SK-N-SH (cell line): ENCODE measurements at regions not wholly inside any gene's neighbourhood (a gene's known extent, or its start where the extent isn't known, plus 50 kb on each side); places are given as distances from the start of the nearest gene placed in this dataset.

Experiments
- CTCF ChIA-PET: fragments of 300-600, 350-600 bp; formaldehyde crosslinking; extraction: SDS; loops from one replicate; lab custom pipeline; 2021; lab: Yijun Ruan, JAX
- POLR2A ChIA-PET: fragments of 350-600 bp; sonication (Branson Sonifier 250); formaldehyde crosslinking; extraction: SDS; loops from one replicate; lab custom pipeline; 2020; ENCODE audit warnings: antibody characterized with exemption, inconsistent platforms; lab: Yijun Ruan, JAX
- DNase-seq: peaks from one replicate; pipeline ENCODE4 v3.0.0; 2012
- H2AFZ ChIP-seq: fragments of 200-600 bp; sonication (generic); 2 replicates; pipeline ENCODE4 v1.8.1; 2016; ENCODE audit warnings: antibody characterized with exemption, mild to moderate bottlenecking, low read depth
- H3F3A ChIP-seq: fragments of 200-600 bp; sonication (generic); replicated peaks from 2 replicates; pipeline ENCODE3; 2016; ENCODE audit warnings: antibody characterized with exemption, mild to moderate bottlenecking; ENCODE audit not compliant: insufficient read depth
- H3K27ac ChIP-seq, 2 experiments: fragments of 200-500 bp in 1 of 2; fragments of 200-600 bp in 1 of 2; sonication (Bioruptor generic) in 1 of 2; sonication (generic), shearing (Covaris generic) in 1 of 2; 2 replicates each; pipeline versions ENCODE4 v1.5.1 to v1.6.1; 2014 to 2016; ENCODE audit warnings: low read depth in 2 of 2, inconsistent platforms in 1 of 2, low read length in 1 of 2, mild to moderate bottlenecking in 1 of 2, mixed read lengths in 1 of 2
- H3K27me3 ChIP-seq: fragments of 200-600 bp; sonication (generic), shearing (Covaris generic); 2 replicates; pipeline ENCODE4 v1.6.1; 2016; ENCODE audit warnings: mixed run types; ENCODE audit not compliant: insufficient read depth
- H3K36me3 ChIP-seq, 2 experiments: fragments of 200-500 bp in 1 of 2; fragments of 200-600 bp in 1 of 2; sonication (Bioruptor generic) in 1 of 2; sonication (generic) in 1 of 2; replicated peaks in 1 of 2; 2 replicates each; pipeline versions ENCODE3 to v1.5.1; 2014 to 2016; ENCODE audit warnings: low read length in 1 of 2, mild to moderate bottlenecking in 1 of 2; ENCODE audit not compliant: insufficient read depth in 2 of 2, control insufficient read depth in 1 of 2
- H3K4me1 ChIP-seq, 2 experiments: fragments of 200-500 bp in 1 of 2; fragments of 200-600 bp in 1 of 2; sonication (Bioruptor generic) in 1 of 2; sonication (generic), shearing (Covaris generic) in 1 of 2; 2 replicates each; pipeline versions ENCODE4 v1.5.1 to v1.6.1; 2014 to 2016; ENCODE audit warnings: low read depth in 1 of 2, low read length in 1 of 2, mixed run types in 1 of 2; ENCODE audit not compliant: insufficient read depth in 2 of 2, control insufficient read depth in 1 of 2
- H3K4me2 ChIP-seq: fragments of 200-600 bp; sonication (generic), shearing (Covaris generic); 2 replicates; pipeline ENCODE4 v1.6.1; 2017; ENCODE audit warnings: mixed run types
- H3K4me3 ChIP-seq, 2 experiments: fragments of 200-500 bp in 1 of 2; fragments of 200-600 bp in 1 of 2; sonication (Bioruptor generic) in 1 of 2; sonication (generic), shearing (Covaris generic) in 1 of 2; 2 replicates each; pipeline versions ENCODE4 v1.5.1 to v1.8.1; 2014 to 2016; ENCODE audit warnings: low read depth in 2 of 2, inconsistent platforms in 1 of 2, low read length in 1 of 2, mild to moderate bottlenecking in 1 of 2, mixed read lengths in 1 of 2, moderate library complexity in 1 of 2
- H3K79me2 ChIP-seq: fragments of 200-600 bp; sonication (generic); 2 replicates; pipeline ENCODE4 v1.8.1; 2017; ENCODE audit warnings: mild to moderate bottlenecking; ENCODE audit not compliant: insufficient read depth
- H3K9ac ChIP-seq: fragments of 200-600 bp; sonication (generic); 2 replicates; pipeline ENCODE4 v1.6.1; 2017; ENCODE audit warnings: mixed run types
- H3K9me2 ChIP-seq: fragments of 200-600 bp; sonication (generic); 2 replicates; pipeline ENCODE4 v1.6.1; 2017; ENCODE audit warnings: mixed run types
- H3K9me3 ChIP-seq: fragments of 200-600 bp; sonication (generic); 2 replicates; pipeline ENCODE4 v1.6.1; 2017; ENCODE audit warnings: mixed run types, mild to moderate bottlenecking, moderate library complexity
- H4K20me1 ChIP-seq: fragments of 200-600 bp; sonication (generic); 2 replicates; pipeline ENCODE4 v1.6.1; 2017; ENCODE audit warnings: mild to moderate bottlenecking, mixed run types; ENCODE audit not compliant: insufficient read depth
- CTCF ChIP-seq: fragments of 200-600 bp; sonication (generic); IDR thresholded peaks from 2 replicates; pipeline ENCODE4 v1.6.1; 2017; ENCODE audit warnings: antibody characterized with exemption, mild to moderate bottlenecking, moderate library complexity
- GABPA ChIP-seq: IDR thresholded peaks from 2 replicates; pipeline ENCODE4 v1.4.0; 2012; ENCODE audit warnings: low read depth, mild to moderate bottlenecking
- GATA2 ChIP-seq: sonication (generic); formaldehyde crosslinking; IDR thresholded peaks from 2 replicates; pipeline ENCODE4 v1.5.0; 2020; ENCODE audit warnings: mild to moderate bottlenecking, missing genetic modification reagents
- MEF2A ChIP-seq: IDR thresholded peaks from 2 replicates; pipeline ENCODE4 v1.4.0; 2012; ENCODE audit warnings: low read depth, borderline replicate concordance
- PBX3 ChIP-seq: IDR thresholded peaks from 2 replicates; pipeline ENCODE4; 2012
- POLR2AphosphoS5 ChIP-seq: IDR thresholded peaks from 2 replicates; pipeline ENCODE4 v1.6.1; 2012; ENCODE audit warnings: low read depth, low read length
- RAD21 ChIP-seq: IDR thresholded peaks from 2 replicates; pipeline ENCODE4 v1.6.1; 2012; ENCODE audit warnings: mild to moderate bottlenecking, low read length
- RCOR1 ChIP-seq: fragments of 150-350 bp; IDR thresholded peaks from 2 replicates; pipeline ENCODE4 v1.6.1; 2017; ENCODE audit warnings: antibody characterized with exemption, low read length
- REST ChIP-seq: IDR thresholded peaks from 2 replicates; pipeline ENCODE4 v1.6.1; 2012; ENCODE audit warnings: mild to moderate bottlenecking, low read depth, low read length, moderate library complexity
- RFX5 ChIP-seq: IDR thresholded peaks from 2 replicates; pipeline ENCODE4 v1.6.1; 2012; ENCODE audit warnings: mild to moderate bottlenecking, improper control_type of control experiment, low read length
- TCF12 ChIP-seq: IDR thresholded peaks from 2 replicates; pipeline ENCODE4 v1.4.0; 2012
- whole genome bisulfite sequencing: methylation state at CpG from one replicate; pipeline ENCODE4 v1.1.6; 2017; ENCODE audit warnings: low lambda C conversion rate; 5-methylcytosine and 5-hydroxymethylcytosine counted together
- TF ChIP-seq, protein P1 (sequence below): IDR thresholded peaks from 2 replicates; pipeline ENCODE4 v1.4.0; 2012; ENCODE audit warnings: low read depth

DNA sequence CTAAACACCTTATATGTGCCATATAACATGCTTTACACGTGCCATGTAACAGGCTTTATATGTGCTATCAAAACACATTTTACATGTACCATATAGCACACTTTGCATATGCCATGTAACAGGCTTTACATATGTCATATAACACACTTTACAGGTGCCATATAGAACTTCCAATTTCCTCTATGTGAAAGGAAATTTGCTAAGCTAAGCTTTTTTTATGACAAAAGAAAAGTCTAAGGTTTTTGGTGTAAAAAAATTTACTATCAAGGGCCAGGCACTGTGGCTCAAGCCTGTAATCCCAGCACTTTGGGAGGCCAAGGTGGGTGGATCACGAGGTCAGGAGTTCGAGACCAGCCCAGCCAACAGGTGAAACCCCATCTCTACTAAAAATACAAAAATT is 136.5 kb downstream of the AKAIN1 start:
- Histone ChIP-seq H3K9me3 (no peaks in the 10 kb centered on the region), H3K27me3 (no peaks in the 10 kb centered on the region), H3K4me3 (no peak overlapping the region), H3K9me2 (no peaks in the 10 kb centered on the region), H2AFZ (no peak overlapping the region), H3K4me2 (no peak overlapping the region), H3K27ac (no peak overlapping the region), H3F3A (no peaks in the 10 kb centered on the region), H3K4me1 (peaks cover 0 to 3% of the 10 kb centered on the region in 2 experiments; a peak in 1 of 4 replicates), H3K9ac (no peak overlapping the region), H3K79me2 (no peaks in the 10 kb centered on the region)
- 0% methylated on average over 3 of the region's 3 CpGs for WGBS
- POLR2A ChIA-PET = no interaction called here
- no peak for DNase-seq
- CTCF ChIA-PET = interaction anchor here (0.6 to 7.0 kb wide), 4 partner anchors 10 to 954 kb away, joined by 3 to 47 read pairs (median 5); no protein-coding TSS in a partner anchor
- TF ChIP-seq CTCF (no peak), GABPA (no peak), POLR2AphosphoS5 (no peak), TCF12 (no peak), GATA2 (CRISPR knock-in tag) (no peak), PBX3 (no peak), RFX5 (no peak), RAD21 (no peak), RCOR1 (no peak), REST (no peak), MEF2A (no peak)
- TF ChIP-seq, protein P1, sequence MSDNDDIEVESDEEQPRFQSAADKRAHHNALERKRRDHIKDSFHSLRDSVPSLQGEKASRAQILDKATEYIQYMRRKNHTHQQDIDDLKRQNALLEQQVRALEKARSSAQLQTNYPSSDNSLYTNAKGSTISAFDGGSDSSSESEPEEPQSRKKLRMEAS = no peak
- TF ChIP-seq, all 33 proteins: peak for 0
- no peaks in the 10 kb centered on the region for H4K20me1 ChIP-seq
- no peaks in the 10 kb centered on the region for H3K36me3 ChIP-seq
